ENCODE measurements at regions not wholly inside any gene's neighbourhood (a gene's known extent, or its start where the extent isn't known, plus 50 kb on each side); places are given as distances from the start of the nearest gene placed in this dataset.
A peak's percentile ranks its signal among the peaks of the same experiment; 100 is the strongest.

GRCh38 chr7:131003634-131004033 is 269.6 kb upstream of the KLF14 start:
- no TSS peak for BruUV-seq (replicated peaks)

GRCh38 chr7:131004371-131004770 is 270.4 kb upstream of the KLF14 start:
- CTCF ChIA-PET: interaction anchor here (0.9 kb wide), 1 partner anchor 107 kb away, joined by 3 read pairs; no protein-coding TSS in a partner anchor
- Histone ChIP-seq H3K9me3 (ENCODE audit: low read depth, low read length, poor library complexity, severe bottlenecking) (peaks cover 11% of the 10 kb centered on the region), H3K4me3 (ENCODE audit: low read depth, low read length, poor library complexity, severe bottlenecking) (no peak overlapping the region), H3K36me3 (ENCODE audit: insufficient read depth, low read length, poor library complexity, severe bottlenecking) (no peaks in the 10 kb centered on the region), H3K27me3 (replicated peaks; ENCODE audit: insufficient read depth, low read depth, low read length, poor library complexity) (no peaks in the 10 kb centered on the region), H3K4me1 (ENCODE audit: insufficient read depth, low read length, poor library complexity, severe bottlenecking) (peaks cover 34% of the 10 kb centered on the region), H3K27ac (ENCODE audit: low read depth, low read length, poor library complexity, severe bottlenecking) (no peak overlapping the region)
- POLR2A ChIA-PET (ENCODE audit: low non-redundant PET): interaction anchor here (0.6 kb wide), 2 partner anchors 18 to 47 kb away, joined by 3 to 6 read pairs; no protein-coding TSS in a partner anchor
- intact Hi-C loops (cut with micrococcal nuclease; ENCODE audit: unreplicated experiment): no loop called here
- TF ChIP-seq EZH2 (IDR thresholded peaks at IDR 0.05; ENCODE audit: borderline replicate concordance, low read depth, low read length, poor library complexity, severe bottlenecking) (no peak), CTCF (conservative IDR thresholded peaks at IDR 0.05; ENCODE audit: low read depth, low read length) (no peak)
- no peak for DNase-seq (ENCODE audit: low spot score)
- BruUV-seq (replicated peaks): no TSS peak

More at GRCh38 chr7:131003634-131004033, 269.6 kb upstream of the KLF14 start:
- Histone ChIP-seq H3K9me3 (ENCODE audit: low read depth, low read length, poor library complexity, severe bottlenecking) (peaks cover 11% of the 10 kb centered on the region), H3K27ac (ENCODE audit: low read depth, low read length, poor library complexity, severe bottlenecking) (no peak overlapping the region), H3K4me3 (ENCODE audit: low read depth, low read length, poor library complexity, severe bottlenecking) (no peak overlapping the region), H3K27me3 (replicated peaks; ENCODE audit: insufficient read depth, low read depth, low read length, poor library complexity) (no peaks in the 10 kb centered on the region), H3K36me3 (ENCODE audit: insufficient read depth, low read length, poor library complexity, severe bottlenecking) (no peaks in the 10 kb centered on the region), H3K4me1 (ENCODE audit: insufficient read depth, low read length, poor library complexity, severe bottlenecking) (peaks cover 34% of the 10 kb centered on the region)
- no peak for DNase-seq (ENCODE audit: low spot score)
- no peak for TF ChIP-seq CTCF (conservative IDR thresholded peaks at IDR 0.05; ENCODE audit: low read depth, low read length)
- POLR2A ChIA-PET (ENCODE audit: low non-redundant PET): interaction anchor here (0.6 kb wide), 2 partner anchors 17 to 46 kb away, joined by 3 to 6 read pairs; no protein-coding TSS in a partner anchor
- intact Hi-C loops (cut with micrococcal nuclease; ENCODE audit: unreplicated experiment): no loop called here
- CTCF ChIA-PET: interaction anchor here (0.9 kb wide), 1 partner anchor 106 kb away, joined by 3 read pairs; no protein-coding TSS in a partner anchor

GRCh38 chr7:131007439-131008330 is 273.7 kb upstream of the KLF14 start:
- BruUV-seq (replicated peaks): TSS peak; percentile 27
- Histone ChIP-seq H3K27ac (ENCODE audit: low read depth, low read length, poor library complexity, severe bottlenecking) (peak overlapping the region; percentile 95), H3K4me3 (ENCODE audit: low read depth, low read length, poor library complexity, severe bottlenecking) (peak overlapping the region; percentile 1), H3K36me3 (ENCODE audit: insufficient read depth, low read length, poor library complexity, severe bottlenecking) (no peaks in the 10 kb centered on the region), H3K27me3 (replicated peaks; ENCODE audit: insufficient read depth, low read depth, low read length, poor library complexity) (no peaks in the 10 kb centered on the region), H3K4me1 (ENCODE audit: insufficient read depth, low read length, poor library complexity, severe bottlenecking) (peaks cover 58% of the 10 kb centered on the region), H3K9me3 (ENCODE audit: low read depth, low read length, poor library complexity, severe bottlenecking) (peaks cover 6% of the 10 kb centered on the region)
- intact Hi-C loops (cut with micrococcal nuclease; ENCODE audit: unreplicated experiment): loop anchor here (1.0 to 5.0 kb wide), 2 partner anchors 45 to 110 kb away; no protein-coding TSS in a partner anchor
- CTCF ChIA-PET: interaction anchor here (0.5 to 1.2 kb wide), 2 partner anchors 14 to 111 kb away, joined by 10 to 11 read pairs; no protein-coding TSS in a partner anchor
- peak; percentile 95 for DNase-seq (ENCODE audit: low spot score)
- POLR2A ChIA-PET (ENCODE audit: low non-redundant PET): interaction anchor here (0.6 kb wide), 1 partner anchor 47 kb away, joined by 4 read pairs; no protein-coding TSS in a partner anchor
- TF ChIP-seq EZH2 (IDR thresholded peaks at IDR 0.05; ENCODE audit: borderline replicate concordance, low read depth, low read length, poor library complexity, severe bottlenecking) (no peak), CTCF (conservative IDR thresholded peaks at IDR 0.05; ENCODE audit: low read depth, low read length) (peak; percentile 67)

Data from A673 (cell line).